HL-60 (cell line): ENCODE measurements at regions not wholly inside any gene's neighbourhood (a gene's known extent, or its start where the extent isn't known, plus 50 kb on each side); places are given as distances from the start of the nearest gene placed in this dataset.

ENCODE experiments used
- DNase-seq, 2 experiments: peaks; one replicate each; pipeline ENCODE4 v3.0.0-alpha.2; 2010 to 2020; ENCODE audit warnings: low read depth in 1 of 2, low spot score in 1 of 2
- H3K27ac ChIP-seq: fragments of 250-450 bp; sonication (Bioruptor Pico); replicated peaks from 2 replicates; pipeline ENCODE4 v1.5.1; 2020; ENCODE audit warnings: mild to moderate bottlenecking, moderate library complexity
- H3K27me3 ChIP-seq: fragments of 250-450 bp; sonication (Bioruptor Pico); 2 replicates; pipeline ENCODE4 v1.5.1; 2021; ENCODE audit warnings: mild to moderate bottlenecking, moderate library complexity; ENCODE audit not compliant: insufficient read depth, poor library complexity, severe bottlenecking
- H3K4me3 ChIP-seq: replicated peaks from 2 replicates; pipeline ENCODE4 v1.5.1; 2011; ENCODE audit warnings: mild to moderate bottlenecking, control low read depth, low read length; ENCODE audit not compliant: insufficient read depth
- GABPA ChIP-seq: IDR thresholded peaks from 2 replicates; pipeline ENCODE4 v1.6.1; 2012; ENCODE audit warnings: low read depth
- POLR2AphosphoS5 ChIP-seq: IDR thresholded peaks from 2 replicates; pipeline ENCODE4 v1.6.1; 2012; ENCODE audit warnings: low read depth
- SPI1 ChIP-seq: IDR thresholded peaks from 2 replicates; pipeline ENCODE4 v1.6.1; 2012; ENCODE audit warnings: low read depth, mild to moderate bottlenecking, borderline replicate concordance
- TF ChIP-seq, protein P1 (sequence below): IDR thresholded peaks from 2 replicates; pipeline ENCODE4 v1.6.1; 2012; ENCODE audit warnings: low read depth; ENCODE audit not compliant: insufficient replicate concordance
- TF ChIP-seq, protein P2 (sequence below): IDR thresholded peaks from one replicate; pipeline ENCODE4 v1.5.1; 2011; ENCODE audit warnings: low read length, control low read depth, inconsistent platforms; ENCODE audit not compliant: insufficient read depth

DNA sequence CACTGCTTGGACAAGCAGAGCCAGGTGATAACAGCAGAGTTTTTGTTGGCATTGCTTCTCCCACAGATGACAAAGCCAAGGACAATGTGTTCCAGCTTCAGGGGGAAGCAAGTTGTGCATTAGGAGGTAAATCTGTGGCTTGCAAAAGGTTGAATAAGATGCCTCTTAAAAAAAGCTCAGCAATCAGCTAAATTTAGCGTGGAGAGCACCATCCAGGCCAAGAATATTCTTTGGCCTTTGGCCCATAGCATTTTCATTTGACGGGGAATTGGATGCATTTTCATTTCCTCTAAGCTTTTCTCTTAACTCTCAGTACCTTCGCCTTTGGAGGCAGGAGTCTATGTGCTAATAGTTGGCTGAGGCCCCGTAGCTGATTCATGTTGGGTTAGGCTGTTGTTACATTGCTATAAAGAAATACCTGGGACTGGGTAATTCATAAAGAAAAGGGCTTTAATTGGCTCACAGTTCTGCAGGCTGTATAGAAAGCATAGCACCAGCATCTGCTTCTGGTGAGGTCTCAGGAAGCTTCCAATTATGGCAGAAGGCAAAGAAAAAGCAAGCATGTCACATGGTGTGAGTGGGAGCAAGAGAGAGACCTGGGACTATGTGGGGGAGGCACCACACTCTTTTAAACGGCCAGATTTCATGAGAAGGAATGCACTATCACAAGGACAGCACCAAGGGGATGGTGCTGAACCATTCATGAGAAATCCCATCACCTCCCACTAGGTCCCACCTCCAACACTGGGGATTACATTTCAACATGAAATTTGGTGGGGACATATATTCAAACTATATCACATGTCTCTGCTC lies 350.1 kb upstream of the C11orf87 start:
- no peaks in the 10 kb centered on the region for H3K27me3 ChIP-seq

DNA sequence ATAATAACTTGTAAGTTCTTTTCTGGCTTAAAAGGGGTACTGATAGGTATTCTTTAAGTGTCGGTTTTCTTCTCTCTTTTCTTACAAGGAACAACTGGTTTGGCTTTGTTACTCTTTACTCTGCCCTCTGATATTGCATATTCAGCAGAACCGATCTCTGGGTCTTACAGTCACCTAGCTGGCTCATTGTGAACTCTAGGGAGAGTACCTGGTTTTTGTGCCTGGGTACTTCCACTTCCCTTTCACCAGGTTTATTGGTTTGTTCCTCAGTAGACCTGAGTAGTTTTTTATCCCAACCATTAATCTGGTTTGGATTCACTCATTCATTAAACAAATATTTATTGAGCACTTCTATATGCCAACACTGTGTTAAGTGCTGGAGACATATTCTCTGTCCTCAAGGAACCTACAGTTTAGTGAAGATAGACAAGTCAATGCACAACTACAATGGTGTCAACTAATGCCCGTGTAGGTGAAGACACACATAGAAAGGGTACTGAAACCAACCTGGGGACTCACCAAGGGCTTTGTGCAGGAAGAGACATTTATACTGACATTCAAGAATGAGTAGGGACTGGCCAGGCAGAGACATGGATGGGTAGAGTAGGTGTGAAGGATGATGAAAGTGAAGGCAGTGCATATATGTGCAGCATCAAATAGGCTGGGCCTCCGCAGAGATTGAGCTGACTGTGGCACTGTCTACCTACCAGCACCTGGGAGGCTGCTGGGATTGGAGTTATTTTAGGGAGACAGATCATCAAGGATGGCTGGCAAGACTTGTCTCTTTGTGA lies 348.8 kb upstream of the C11orf87 start:
- no peak overlapping the region for H3K27ac ChIP-seq
- no peaks in the 10 kb centered on the region for H3K27me3 ChIP-seq
- TF ChIP-seq, protein P1, sequence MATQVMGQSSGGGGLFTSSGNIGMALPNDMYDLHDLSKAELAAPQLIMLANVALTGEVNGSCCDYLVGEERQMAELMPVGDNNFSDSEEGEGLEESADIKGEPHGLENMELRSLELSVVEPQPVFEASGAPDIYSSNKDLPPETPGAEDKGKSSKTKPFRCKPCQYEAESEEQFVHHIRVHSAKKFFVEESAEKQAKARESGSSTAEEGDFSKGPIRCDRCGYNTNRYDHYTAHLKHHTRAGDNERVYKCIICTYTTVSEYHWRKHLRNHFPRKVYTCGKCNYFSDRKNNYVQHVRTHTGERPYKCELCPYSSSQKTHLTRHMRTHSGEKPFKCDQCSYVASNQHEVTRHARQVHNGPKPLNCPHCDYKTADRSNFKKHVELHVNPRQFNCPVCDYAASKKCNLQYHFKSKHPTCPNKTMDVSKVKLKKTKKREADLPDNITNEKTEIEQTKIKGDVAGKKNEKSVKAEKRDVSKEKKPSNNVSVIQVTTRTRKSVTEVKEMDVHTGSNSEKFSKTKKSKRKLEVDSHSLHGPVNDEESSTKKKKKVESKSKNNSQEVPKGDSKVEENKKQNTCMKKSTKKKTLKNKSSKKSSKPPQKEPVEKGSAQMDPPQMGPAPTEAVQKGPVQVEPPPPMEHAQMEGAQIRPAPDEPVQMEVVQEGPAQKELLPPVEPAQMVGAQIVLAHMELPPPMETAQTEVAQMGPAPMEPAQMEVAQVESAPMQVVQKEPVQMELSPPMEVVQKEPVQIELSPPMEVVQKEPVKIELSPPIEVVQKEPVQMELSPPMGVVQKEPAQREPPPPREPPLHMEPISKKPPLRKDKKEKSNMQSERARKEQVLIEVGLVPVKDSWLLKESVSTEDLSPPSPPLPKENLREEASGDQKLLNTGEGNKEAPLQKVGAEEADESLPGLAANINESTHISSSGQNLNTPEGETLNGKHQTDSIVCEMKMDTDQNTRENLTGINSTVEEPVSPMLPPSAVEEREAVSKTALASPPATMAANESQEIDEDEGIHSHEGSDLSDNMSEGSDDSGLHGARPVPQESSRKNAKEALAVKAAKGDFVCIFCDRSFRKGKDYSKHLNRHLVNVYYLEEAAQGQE: no peak
- TF ChIP-seq, protein P2, sequence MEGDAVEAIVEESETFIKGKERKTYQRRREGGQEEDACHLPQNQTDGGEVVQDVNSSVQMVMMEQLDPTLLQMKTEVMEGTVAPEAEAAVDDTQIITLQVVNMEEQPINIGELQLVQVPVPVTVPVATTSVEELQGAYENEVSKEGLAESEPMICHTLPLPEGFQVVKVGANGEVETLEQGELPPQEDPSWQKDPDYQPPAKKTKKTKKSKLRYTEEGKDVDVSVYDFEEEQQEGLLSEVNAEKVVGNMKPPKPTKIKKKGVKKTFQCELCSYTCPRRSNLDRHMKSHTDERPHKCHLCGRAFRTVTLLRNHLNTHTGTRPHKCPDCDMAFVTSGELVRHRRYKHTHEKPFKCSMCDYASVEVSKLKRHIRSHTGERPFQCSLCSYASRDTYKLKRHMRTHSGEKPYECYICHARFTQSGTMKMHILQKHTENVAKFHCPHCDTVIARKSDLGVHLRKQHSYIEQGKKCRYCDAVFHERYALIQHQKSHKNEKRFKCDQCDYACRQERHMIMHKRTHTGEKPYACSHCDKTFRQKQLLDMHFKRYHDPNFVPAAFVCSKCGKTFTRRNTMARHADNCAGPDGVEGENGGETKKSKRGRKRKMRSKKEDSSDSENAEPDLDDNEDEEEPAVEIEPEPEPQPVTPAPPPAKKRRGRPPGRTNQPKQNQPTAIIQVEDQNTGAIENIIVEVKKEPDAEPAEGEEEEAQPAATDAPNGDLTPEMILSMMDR: no peak
- TF ChIP-seq POLR2AphosphoS5 (no peak), SPI1 (no peak), GABPA (no peak)
- H3K4me3 ChIP-seq: no peak overlapping the region
- no peak for DNase-seq

More for the DNA sequence above, 350.1 kb upstream of the C11orf87 start:
- DNase-seq: no peak
- H3K4me3 ChIP-seq: no peak overlapping the region
- no peak for TF ChIP-seq SPI1
- TF ChIP-seq, protein P1: no peak
- no peak overlapping the region for H3K27ac ChIP-seq

DNA sequence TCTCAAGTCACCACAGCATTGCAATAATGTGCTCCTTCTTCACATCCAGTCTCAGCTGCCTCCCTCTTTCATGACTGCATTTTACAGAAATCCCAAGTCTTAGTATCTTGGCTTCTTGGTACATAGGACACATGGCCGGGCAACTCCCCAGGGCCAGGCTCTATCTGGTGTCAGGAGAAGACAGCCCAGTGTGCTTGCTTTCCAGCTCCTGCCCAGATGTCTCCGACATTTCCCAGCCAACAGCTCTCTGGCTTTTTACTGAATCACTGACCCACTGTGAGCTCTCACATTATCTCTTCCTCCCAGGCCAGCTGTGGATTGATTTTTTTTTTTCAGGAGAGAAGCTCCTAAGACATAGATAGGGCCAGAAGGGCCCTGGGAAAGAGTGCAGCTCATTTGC lies 346.0 kb upstream of the C11orf87 start:
- Histone ChIP-seq H3K27ac (no peak overlapping the region), H3K4me3 (no peak overlapping the region), H3K27me3 (no peaks in the 10 kb centered on the region)
- TF ChIP-seq POLR2AphosphoS5: no peak
- no peak for TF ChIP-seq SPI1
- no peak for TF ChIP-seq GABPA
- TF ChIP-seq, protein P1: no peak
- TF ChIP-seq, protein P2: no peak
- no peak for DNase-seq
